ENCODE measurements at regions not wholly inside any gene's neighbourhood (a gene's known extent, or its start where the extent isn't known, plus 50 kb on each side); places are given as distances from the start of the nearest gene placed in this dataset.

GRCh38 chr2:220857368-220857767 lies 714.7 kb downstream of the EPHA4 start:
- Histone ChIP-seq H3K9ac (ENCODE audit: low read length) (no peak overlapping the region), H3K27me3 (ENCODE audit: insufficient read depth, low read length) (no peaks in the 10 kb centered on the region), H3F3A (ENCODE audit: insufficient read depth, low read length) (no peaks in the 10 kb centered on the region), H3K36me3 (ENCODE audit: insufficient read depth, low read length) (no peaks in the 10 kb centered on the region), H3K9me3 (ENCODE audit: low read length) (no peaks in the 10 kb centered on the region), H3K4me1 (ENCODE audit: insufficient read depth, low read length, severe bottlenecking) (no peaks in the 10 kb centered on the region), H2AFZ (ENCODE audit: low read length) (no peak overlapping the region), H3K79me2 (ENCODE audit: insufficient read depth, low read length) (no peaks in the 10 kb centered on the region), H3K4me2 (ENCODE audit: low read length) (no peak overlapping the region), H4K20me1 (ENCODE audit: insufficient read depth, low read length) (no peaks in the 10 kb centered on the region), H3K9me2 (ENCODE audit: low read depth, low read length) (no peaks in the 10 kb centered on the region), H3K4me3 (ENCODE audit: low read depth, low read length, poor library complexity, severe bottlenecking) (no peak overlapping the region), H3K27ac (ENCODE audit: low read depth, low read length, poor library complexity, severe bottlenecking) (no peak overlapping the region)
- TF ChIP-seq CTCF (IDR thresholded peaks at IDR 0.05; ENCODE audit: low read length) (no peak), EZH2 (IDR thresholded peaks at IDR 0.05; ENCODE audit: borderline replicate concordance, low read length) (no peak)

- no peaks in the 10 kb centered on the region for H3K4me1 ChIP-seq (ENCODE audit: insufficient read depth, low read length, severe bottlenecking)
- no peaks in the 10 kb centered on the region for H3K79me2 ChIP-seq (ENCODE audit: insufficient read depth, low read length)
- H3K9me2 ChIP-seq (ENCODE audit: low read depth, low read length): no peaks in the 10 kb centered on the region
- no peak overlapping the region for H3K4me3 ChIP-seq (ENCODE audit: low read depth, low read length, poor library complexity, severe bottlenecking)
- TF ChIP-seq EZH2 (IDR thresholded peaks at IDR 0.05; ENCODE audit: borderline replicate concordance, low read length): no peak
- no peak for TF ChIP-seq CTCF (IDR thresholded peaks at IDR 0.05; ENCODE audit: low read length)
- H3K36me3 ChIP-seq (ENCODE audit: insufficient read depth, low read length): no peaks in the 10 kb centered on the region
- no peaks in the 10 kb centered on the region for H4K20me1 ChIP-seq (ENCODE audit: insufficient read depth, low read length)
- no peaks in the 10 kb centered on the region for H3F3A ChIP-seq (ENCODE audit: insufficient read depth, low read length)
- no peak overlapping the region for H2AFZ ChIP-seq (ENCODE audit: low read length)
- H3K27ac ChIP-seq (ENCODE audit: low read depth, low read length, poor library complexity, severe bottlenecking): no peak overlapping the region
- no peak overlapping the region for H3K4me2 ChIP-seq (ENCODE audit: low read length)
- no peaks in the 10 kb centered on the region for H3K27me3 ChIP-seq (ENCODE audit: insufficient read depth, low read length)
- H3K9me3 ChIP-seq (ENCODE audit: low read length): no peaks in the 10 kb centered on the region
- no peak overlapping the region for H3K9ac ChIP-seq (ENCODE audit: low read length)
Measured at GRCh38 chr2:220858101-220858500, 714.0 kb downstream of the EPHA4 start.

GRCh38 chr2:220871909-220872308 lies 700.2 kb downstream of the EPHA4 start:
- H2AFZ ChIP-seq (ENCODE audit: low read length): no peak overlapping the region

More at GRCh38 chr2:220871909-220872308, 700.2 kb downstream of the EPHA4 start:
- H3K27me3 ChIP-seq (ENCODE audit: insufficient read depth, low read length): no peaks in the 10 kb centered on the region
- H3K79me2 ChIP-seq (ENCODE audit: insufficient read depth, low read length): no peaks in the 10 kb centered on the region
- no peaks in the 10 kb centered on the region for H3K9me2 ChIP-seq (ENCODE audit: low read depth, low read length)
- no peaks in the 10 kb centered on the region for H4K20me1 ChIP-seq (ENCODE audit: insufficient read depth, low read length)
- no peaks in the 10 kb centered on the region for H3K4me1 ChIP-seq (ENCODE audit: insufficient read depth, low read length, severe bottlenecking)
- no peak for TF ChIP-seq EZH2 (IDR thresholded peaks at IDR 0.05; ENCODE audit: borderline replicate concordance, low read length)
- no peak for TF ChIP-seq CTCF (IDR thresholded peaks at IDR 0.05; ENCODE audit: low read length)
- H3K9me3 ChIP-seq (ENCODE audit: low read length): no peaks in the 10 kb centered on the region
- no peak overlapping the region for H3K27ac ChIP-seq (ENCODE audit: low read depth, low read length, poor library complexity, severe bottlenecking)
- no peaks in the 10 kb centered on the region for H3K36me3 ChIP-seq (ENCODE audit: insufficient read depth, low read length)
- H3K9ac ChIP-seq (ENCODE audit: low read length): no peak overlapping the region
- no peak overlapping the region for H3K4me3 ChIP-seq (ENCODE audit: low read depth, low read length, poor library complexity, severe bottlenecking)
- no peaks in the 10 kb centered on the region for H3F3A ChIP-seq (ENCODE audit: insufficient read depth, low read length)
- H3K4me2 ChIP-seq (ENCODE audit: low read length): no peak overlapping the region

Data from OCI-LY1 (cell line).